Right ventricle myocardium superior (tissue), 1 donor: ENCODE measurements at regions not wholly inside any gene's neighbourhood (a gene's known extent, or its start where the extent isn't known, plus 50 kb on each side); places are given as distances from the start of the nearest gene placed in this dataset.

ENCODE experiments used
- ATAC-seq: fragments of 200-7000 bp; cut with Tn5 transposase; one replicate; pipeline ENCODE4 v1.9.1; 2020; ENCODE audit warnings: mild to moderate bottlenecking; ENCODE audit not compliant: poor library complexity
- DNase-seq: peaks from one replicate; pipeline ENCODE4 v3.0.0-alpha.2; 2020
- intact Hi-C: fragments of 100-400 bp; cut with DNase I; formaldehyde crosslinking; loops from one replicate; pipeline ENCODE4 v1.11.2; 2022
- donor health status: DM: no; HTN: yes; CAD: no; lungs with severe emphysema.

DNA sequence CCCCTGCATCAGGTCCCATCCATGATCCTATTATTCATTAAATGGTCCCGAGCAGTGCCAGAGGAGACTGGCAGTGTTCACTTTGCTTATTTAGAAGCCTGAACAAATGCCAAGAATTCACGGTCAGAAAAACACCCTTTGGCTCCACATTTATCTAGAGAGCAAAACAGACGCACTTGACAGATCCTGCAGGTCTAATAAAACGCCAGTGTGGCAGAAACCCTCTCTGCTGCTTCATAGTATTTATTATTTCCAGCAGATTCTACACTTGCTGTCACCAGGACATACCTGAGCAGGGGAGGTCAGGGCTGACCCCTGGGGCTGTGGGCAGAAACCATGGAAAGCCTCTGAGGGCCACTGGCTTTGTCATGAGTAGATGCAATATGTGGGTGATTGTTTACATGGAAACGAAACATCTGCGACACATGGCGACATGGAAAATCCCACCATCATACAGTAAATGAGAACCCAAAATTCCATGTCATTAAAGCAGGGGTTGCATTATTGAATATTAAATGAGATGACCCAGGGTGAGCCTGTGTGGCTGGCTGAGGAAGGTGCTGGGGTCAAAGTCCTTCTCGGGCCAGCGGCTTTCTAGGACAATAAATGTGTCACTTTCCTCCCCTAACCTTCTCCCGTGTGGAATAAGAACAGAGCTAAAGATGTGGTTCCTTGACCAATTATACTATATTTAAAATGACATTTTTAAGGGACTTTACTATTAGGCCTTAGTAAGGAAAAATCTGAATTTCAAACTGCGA lies 205.9 kb upstream of the SVIL start:
- ATAC-seq (peak; percentile 52), DNase-seq (no peak)
- intact Hi-C loops = loop anchor here (5.0 kb wide), 1 partner anchor 103 kb away; no protein-coding TSS in a partner anchor

DNA sequence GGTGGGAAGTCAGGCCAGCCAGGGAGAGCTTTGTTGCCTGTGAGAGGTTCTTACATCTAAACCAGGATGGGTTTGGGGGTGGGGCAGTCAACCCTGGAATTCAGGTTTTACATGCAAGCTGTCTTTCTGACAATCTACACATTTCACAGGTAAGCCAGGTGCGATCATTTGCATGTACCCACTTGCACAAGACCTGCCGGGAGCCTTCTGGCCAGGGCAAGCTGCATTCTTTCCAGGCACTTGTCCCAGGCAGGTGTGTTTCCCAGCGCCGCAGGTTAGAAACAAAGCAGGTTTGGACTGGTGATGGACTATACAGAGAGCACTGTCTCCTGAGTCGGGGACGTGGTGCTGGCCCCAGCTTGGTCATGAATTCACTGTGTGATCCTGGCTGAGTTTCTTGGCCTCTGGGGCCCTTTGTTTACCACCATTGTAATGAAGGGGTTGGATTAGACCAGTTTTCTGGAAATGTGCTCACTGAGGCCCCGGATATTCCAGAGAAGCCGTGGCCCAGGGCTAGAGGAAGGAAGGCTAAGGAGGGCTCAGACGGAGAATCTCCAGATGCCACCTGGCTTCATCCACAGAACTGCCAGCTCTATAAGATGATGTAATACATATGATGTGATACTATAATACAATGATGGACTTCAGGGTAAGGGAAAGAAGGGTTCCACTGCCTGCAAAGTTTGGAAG lies 205.2 kb upstream of the SVIL start:
- intact Hi-C loops = loop anchor here (5.0 kb wide), 1 partner anchor 103 kb away; no protein-coding TSS in a partner anchor

DNA sequence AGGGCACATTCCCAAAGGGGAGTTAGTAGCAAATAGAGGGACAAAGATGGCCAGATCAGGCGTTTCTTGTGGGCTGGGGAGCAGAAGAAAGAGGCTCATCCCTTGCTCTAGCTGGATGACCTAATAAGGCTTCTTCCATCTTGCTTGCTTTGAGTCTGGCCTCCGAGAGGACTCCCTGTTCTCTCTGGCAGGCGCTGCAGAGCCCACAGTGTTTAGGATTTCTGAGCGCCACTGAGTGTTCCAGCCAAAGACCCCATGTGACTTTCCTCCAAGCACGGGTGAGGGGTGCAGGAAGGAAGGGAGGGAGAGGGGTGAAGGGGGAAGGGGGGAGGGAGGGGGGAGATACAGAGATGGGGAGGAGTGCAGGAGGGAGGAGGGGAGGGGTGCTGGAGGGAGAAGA lies 203.8 kb upstream of the SVIL start:
- ATAC-seq = no peak
- intact Hi-C loops = no loop called here
- DNase-seq = no peak

More for the DNA sequence above, 205.2 kb upstream of the SVIL start:
- ATAC-seq = no peak
- DNase-seq = no peak

DNA sequence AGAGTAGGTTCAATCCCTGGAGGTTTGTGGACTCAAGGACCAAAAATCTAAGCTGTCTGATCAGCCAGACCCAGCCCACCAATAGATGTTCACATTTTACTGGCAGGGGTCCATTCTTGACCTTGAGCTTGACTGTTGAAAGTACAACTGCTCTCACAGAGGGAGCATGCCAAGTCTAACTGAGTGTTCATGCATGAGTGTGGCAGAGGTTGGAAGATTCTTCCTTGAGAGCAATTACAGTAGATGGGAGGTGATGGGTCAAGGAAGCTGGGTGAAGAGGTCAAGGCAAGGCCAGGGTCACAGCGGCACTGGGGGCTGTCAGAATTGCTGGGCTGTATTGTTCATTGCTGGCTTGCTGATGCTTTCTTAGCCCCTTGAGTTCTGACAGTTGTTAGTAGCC lies 202.8 kb upstream of the SVIL start:
- no peak for DNase-seq
- ATAC-seq = no peak
- intact Hi-C loops = no loop called here

DNA sequence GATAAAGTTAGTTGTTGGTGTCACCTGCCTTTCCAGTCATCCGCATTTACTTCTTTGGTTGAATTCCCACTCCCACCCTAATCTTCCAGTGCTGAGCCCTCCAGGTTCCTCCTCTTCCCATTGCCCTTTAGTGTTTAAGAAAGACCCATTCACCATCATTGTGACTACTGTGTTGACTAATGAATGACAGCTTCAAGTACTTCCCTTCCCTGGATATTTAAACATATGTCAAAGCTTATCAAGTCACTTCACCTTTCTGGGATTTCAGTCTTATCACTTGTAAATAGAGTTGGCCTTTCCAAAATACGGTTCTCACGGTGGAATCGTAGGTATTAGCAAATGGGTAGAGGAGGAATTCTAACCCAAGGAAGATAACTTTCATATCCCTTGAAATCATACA lies 201.6 kb upstream of the SVIL start:
- DNase-seq = no peak
- intact Hi-C loops = no loop called here
- ATAC-seq = peak; percentile 30

DNA sequence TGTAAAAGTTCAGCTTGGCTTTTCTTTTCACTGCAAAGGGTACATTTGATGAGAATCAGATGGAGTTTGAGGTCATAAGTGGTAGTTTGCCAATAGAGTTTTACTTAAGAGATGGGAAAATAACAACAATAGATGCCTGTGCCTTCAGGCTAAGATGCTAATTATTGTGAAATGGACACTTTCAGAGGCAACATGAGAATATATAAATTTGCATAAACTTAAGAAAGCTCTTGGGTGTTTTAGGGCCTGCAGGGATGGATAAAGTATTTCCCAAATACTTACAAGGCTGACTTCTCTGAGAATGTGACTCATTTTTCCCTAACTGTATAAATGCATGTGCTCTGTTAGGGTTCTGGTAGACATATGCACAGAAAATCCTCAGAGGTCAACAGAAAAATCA lies 200.3 kb upstream of the SVIL start:
- DNase-seq = no peak
- intact Hi-C loops = no loop called here
- ATAC-seq = no peak

DNA sequence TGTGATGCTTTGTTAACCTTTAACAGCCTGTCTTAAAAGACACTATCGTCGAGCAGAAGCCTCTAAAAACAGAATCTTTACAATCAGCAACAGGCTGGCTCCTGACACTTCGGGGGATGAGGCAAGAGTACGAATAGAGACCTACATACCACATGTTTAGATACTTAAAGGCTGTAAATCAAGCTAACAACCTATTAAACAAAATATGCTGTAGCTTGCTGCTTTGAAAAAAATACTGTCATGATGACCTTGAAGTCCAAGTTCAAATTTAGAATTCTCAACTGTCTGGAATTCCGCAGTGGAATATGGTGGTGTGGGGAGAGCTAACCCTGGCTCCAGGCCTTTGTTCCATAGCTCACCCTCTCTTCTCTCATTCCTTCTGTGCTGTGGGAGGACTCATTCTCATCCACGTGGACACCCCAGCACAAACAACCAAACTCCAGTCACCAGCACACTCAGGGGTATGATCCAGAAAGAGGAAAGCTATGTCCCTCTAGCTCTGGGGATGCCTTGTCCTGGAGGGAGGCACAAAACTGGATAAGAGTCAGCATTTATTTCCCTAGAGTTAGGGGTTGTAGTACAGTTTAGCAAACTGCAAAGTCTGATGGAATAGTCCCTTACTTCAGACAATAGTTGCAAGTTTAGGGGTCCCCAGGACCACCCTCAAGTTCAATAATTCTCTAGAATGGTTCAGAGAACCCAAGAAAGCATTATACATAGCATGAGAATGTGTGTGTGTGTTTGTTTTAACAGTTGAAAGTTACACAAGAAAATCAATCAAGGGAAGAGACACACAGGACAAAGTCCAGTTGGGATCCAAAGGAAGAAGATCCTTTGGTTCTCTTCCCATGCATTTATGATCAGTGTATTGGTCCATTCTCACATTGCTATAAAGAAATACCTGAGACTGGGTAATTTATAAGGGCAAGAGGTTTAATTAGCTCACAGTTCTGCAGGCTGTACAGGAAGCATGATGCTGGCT lies 196.1 kb upstream of the SVIL start:
- intact Hi-C loops = no loop called here
- DNase-seq (no peak), ATAC-seq (no peak)

DNA sequence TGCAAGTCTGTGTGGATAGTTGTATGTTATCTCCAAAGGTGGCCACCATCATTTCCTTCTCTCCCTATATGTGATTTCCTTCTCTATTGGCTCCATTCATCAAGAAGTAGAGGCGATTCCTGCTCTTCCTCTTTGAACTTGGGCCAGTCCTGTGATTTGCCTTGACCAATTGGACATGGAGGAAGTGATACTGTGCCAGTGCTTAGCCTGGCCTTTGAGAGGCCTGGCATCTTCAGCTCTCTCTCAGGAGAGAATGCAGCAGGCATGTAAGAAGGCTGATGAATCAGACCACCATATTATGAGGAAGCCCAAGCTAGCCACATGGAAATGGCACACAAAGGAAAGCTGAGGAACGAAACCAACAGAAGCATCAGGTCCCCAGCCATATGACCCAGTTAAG lies 195.0 kb upstream of the SVIL start:
- ATAC-seq (no peak), DNase-seq (no peak)
- intact Hi-C loops = no loop called here

DNA sequence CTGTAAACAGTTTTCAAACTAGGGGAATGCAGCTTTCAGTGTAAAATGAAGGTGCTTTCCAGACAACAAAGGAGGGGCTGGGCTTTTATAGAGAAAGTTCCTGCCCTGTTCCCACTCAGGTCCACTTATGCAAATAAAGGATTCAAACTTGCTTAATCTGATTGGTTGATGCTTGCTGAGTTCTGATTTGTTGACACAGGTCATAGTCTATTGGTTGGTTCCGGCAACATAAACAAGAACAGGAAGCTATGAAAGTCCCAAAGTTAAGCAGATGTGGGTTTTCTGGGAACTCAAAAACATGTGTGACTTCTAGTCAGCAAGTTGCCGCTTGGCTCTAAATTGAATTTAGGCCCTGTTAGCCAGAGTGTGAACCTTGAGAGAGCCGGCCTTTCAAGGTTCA lies 194.2 kb upstream of the SVIL start:
- intact Hi-C loops = no loop called here
- ATAC-seq = no peak
- DNase-seq = no peak

DNA sequence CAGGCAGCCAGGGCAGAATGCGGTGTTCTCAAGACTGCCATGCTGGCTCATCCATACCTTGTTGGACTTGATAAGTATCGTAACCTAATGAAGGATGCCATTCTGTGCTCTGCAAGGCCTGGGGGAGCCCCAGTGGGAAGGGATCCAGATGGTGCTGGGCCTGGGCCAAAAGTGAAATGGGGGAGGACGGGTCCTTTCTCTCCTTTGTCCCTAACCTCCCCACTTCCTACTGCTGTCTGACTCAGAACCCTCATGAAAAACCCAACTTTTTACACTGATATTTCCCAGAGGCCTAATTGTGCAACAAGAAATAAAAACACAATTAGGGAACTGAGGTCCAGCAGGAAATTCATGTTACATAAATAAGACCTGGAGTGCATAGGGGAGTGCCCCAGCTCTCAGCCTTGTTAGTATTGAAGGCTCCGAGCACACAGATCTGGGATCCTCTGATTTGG lies 193.7 kb upstream of the SVIL start:
- DNase-seq = no peak
- intact Hi-C loops = no loop called here

DNA sequence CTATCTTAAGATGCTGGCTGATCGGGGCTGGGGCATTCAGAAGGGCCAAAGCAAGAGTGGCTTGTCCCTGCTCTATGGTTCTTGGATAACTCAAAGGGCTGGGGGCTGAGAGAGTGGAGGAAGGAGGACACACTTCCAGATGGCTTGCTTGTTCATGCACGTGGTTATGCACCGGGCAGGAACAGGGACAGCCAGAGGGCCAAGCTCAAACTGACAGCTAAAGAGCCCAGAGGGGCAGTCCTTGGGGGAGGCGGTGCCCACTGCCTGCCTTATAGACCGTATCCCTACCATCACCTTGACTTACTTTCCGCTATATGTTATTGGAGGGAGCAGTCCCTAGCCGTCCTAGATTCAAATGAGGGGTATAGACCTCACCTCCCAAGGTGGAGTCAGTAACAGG lies 192.7 kb upstream of the SVIL start:
- no peak for ATAC-seq
- intact Hi-C loops = no loop called here
- DNase-seq = no peak

More for the DNA sequence above, 193.7 kb upstream of the SVIL start:
- ATAC-seq = no peak

DNA sequence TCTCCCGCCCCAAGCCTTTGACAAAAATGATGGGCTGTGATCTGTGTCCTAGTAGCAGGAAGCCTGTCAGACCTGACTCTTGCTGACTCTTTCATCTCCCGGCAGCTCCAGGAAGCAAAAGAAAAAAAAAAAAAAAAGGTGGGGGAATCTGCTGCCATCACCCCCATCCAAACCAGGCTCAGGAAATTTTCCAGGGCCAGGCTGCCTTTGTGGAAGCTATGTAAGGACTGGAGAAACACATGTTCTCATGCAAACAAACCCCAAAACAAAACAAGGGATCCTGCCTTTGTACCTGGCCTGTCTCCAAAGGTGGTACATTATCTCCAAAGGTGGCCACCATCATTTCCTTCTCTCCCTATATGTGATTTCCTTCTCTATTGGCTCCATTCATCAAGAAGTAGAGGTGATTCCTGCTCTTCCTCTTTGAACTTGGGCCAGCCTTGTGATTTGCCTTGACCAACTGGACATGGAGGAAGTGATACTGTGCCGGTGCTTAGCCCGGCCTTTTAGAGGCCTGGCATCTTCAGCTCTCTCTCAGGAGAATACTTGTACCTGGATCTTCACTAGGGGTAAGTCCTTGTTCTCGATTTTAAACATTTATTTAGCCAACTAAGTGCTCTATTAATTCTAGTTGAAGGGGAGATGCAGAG lies 192.2 kb upstream of the SVIL start:
- ATAC-seq (no peak), DNase-seq (no peak)
- intact Hi-C loops = no loop called here

DNA sequence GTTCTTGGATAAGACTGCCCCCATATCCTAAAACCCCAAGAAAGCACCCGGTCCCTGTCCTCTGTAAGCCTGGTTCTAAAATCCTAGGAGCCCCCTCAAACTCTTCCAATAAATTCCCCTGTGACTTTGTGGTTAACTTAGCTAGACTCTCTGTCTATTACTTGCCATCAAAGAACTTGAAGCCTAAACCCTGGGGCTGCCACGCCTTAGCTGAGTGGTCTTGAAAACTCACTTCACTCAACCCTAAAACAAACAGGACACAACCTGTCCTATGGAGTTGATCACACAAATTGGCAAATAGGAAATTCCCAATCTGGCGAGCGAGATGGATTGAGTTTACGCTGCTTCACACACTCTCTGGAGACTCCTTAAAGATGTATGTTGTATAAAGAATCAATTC lies 191.4 kb upstream of the SVIL start:
- no peak for DNase-seq
- intact Hi-C loops = no loop called here
- no peak for ATAC-seq

DNA sequence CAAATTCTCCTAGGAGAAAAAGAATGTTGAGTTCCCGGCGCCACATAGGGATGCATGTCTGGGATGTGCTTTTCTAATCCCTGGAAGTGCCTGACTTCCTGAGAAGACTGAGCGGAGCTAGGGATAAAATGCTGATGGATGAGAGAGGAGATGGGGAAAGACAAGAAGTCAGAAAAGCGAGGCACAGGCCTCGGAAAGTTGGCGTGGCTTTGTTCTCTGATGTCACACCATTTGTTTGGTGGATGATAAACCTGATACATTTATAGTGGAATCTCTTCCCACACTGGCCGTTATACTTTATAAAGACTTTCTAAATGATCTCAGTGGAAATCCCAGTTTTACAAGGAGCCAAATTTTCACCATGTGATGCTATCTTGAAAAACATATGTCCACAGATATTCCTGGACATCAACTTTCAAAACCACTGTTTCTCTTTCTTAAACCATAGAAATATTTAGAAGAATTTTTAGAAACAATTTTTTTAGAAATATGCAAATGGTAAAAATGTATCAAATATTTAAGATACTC lies 188.8 kb upstream of the SVIL start:
- intact Hi-C loops = no loop called here
- ATAC-seq = no peak
- no peak for DNase-seq

DNA sequence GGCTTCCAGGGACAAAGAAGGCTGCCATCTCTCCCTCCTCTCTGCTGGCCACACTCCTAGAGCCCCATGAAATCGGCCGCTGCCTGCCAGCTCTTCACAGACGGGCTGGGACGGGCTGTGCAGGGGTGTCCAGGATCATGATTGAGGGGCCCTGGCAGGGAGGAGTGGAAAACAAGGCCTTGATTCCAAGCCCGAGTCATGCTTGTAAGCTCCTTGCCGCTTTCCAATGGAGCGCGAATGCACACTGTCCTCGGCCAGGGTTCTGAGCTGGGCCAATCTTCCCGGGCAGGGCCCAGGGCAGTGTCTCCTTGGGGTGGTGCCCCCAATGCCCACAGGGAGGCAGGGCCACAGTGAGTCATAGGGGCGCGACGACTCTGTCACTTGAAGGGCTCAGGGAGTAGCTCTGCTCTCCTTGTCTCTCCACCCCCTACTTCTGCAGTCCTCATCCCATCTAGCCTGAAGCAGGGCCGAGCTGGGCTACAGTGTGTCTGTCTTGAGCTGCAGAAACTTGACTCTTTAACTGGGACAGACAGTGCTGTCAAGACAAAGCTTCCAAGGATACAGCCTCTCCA lies 186.2 kb upstream of the SVIL start:
- DNase-seq (no peak), ATAC-seq (peak; percentile 80)

DNA sequence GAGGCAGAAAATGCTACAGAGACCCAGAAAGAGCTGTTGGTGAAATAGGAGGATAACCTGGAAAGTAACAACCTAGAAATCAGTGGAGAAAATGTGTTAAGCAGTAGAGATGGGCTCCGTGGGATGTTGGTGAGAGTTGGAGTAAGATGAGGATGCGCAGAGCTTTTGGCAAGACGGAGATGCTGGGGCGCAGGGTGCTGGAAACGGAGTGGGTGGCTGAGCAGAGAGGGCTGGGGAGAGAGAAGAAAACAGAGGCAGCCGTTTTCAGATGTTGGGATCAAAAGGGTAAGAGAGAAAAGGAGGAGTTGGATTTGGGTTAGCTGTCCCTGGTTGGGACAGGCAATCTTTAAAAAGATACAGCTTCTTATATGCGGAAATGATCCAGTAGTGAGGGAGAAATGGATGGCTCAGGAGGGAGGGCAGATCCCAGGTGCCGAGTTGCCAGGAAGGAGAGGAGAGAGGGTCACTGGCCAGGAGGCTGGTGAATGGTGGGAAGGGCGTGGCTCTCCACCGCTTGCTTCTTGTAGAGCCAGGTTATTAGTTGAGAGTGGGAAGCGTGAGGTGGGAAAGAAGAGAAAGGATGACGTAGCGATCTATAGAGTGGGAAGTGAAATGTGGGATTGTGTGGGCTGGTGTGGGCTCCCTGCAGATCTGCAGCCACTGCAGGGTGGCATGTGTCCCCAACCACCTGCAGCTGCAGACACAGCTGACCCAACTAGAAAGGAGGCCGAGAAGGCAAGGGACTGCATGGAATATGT lies 182.2 kb upstream of the SVIL start:
- DNase-seq (no peak), ATAC-seq (no peak)
- intact Hi-C loops = no loop called here

More for the DNA sequence above, 186.2 kb upstream of the SVIL start:
- intact Hi-C loops = no loop called here

DNA sequence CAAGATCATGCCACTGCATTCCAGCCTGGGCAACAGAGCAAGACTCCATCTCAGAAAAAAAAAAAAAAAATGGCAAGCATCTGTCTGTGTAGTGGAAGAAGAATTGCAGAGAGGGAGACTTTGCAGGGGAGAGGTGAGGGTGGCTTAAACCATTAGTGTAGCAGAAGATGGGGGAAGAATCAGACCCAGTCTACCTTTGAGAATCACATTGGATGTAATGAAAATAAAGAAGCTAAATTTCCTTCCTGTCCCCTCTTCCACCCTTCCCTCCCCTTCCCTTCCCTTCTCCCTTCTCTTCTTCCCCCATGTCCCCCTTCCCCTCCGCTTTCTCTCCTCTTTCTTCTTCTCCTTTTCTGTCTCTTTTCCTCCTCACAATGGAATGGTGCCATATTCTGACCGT lies 180.8 kb upstream of the SVIL start:
- intact Hi-C loops = no loop called here
- ATAC-seq (no peak), DNase-seq (no peak)
